ENCODE measurements at regions not wholly inside any gene's neighbourhood (a gene's known extent, or its start where the extent isn't known, plus 50 kb on each side); places are given as distances from the start of the nearest gene placed in this dataset.
"Not testable (repeated sequence)": the region's sequence is repeated elsewhere in the genome, so short reads cannot be mapped to it uniquely, and the experiment has no call there.

DNA sequence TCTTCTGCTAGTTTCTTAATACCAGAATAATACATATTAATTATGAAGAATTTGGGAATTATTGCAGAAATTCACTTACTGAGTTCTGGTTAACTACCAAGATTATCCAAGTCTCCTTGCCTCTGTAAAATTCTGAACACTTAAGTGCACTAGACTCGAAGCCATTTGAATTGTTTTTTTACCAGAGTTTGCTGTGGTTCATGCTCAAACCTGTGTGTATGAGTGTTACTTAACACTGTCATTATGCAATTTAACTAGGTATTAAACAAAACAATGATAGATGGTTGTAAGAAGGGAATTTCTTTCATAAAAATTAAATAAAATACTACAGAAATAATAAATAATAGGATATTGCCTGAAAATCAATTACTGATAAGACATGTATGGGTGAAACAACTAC, 145.6 kb upstream of the FAT4 start:
- intact Hi-C loops (cut with DNase I): no loop called here
- TF ChIP-seq, protein P1, sequence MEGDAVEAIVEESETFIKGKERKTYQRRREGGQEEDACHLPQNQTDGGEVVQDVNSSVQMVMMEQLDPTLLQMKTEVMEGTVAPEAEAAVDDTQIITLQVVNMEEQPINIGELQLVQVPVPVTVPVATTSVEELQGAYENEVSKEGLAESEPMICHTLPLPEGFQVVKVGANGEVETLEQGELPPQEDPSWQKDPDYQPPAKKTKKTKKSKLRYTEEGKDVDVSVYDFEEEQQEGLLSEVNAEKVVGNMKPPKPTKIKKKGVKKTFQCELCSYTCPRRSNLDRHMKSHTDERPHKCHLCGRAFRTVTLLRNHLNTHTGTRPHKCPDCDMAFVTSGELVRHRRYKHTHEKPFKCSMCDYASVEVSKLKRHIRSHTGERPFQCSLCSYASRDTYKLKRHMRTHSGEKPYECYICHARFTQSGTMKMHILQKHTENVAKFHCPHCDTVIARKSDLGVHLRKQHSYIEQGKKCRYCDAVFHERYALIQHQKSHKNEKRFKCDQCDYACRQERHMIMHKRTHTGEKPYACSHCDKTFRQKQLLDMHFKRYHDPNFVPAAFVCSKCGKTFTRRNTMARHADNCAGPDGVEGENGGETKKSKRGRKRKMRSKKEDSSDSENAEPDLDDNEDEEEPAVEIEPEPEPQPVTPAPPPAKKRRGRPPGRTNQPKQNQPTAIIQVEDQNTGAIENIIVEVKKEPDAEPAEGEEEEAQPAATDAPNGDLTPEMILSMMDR (IDR thresholded peaks at IDR 0.05): no peak
- no peak for TF ChIP-seq POLR2A (IDR thresholded peaks at IDR 0.05)
- Histone ChIP-seq H3K27ac (no peak overlapping the region), H3K36me3 (replicated peaks in 1 of 2) (no peaks in the 10 kb centered on the region), H3K9me3 (replicated peaks in 1 of 3) (no peaks in the 10 kb centered on the region), H3K4me3 (no peak overlapping the region), H3K27me3 (no peaks in the 10 kb centered on the region), H3K4me1 (replicated peaks in 1 of 2) (no peaks in the 10 kb centered on the region)
- DNase-seq: no peak
- 58 to 71% (median 66%) methylated on average over 1 of the region's 1 CpG for WGBS, 4 donors

DNA sequence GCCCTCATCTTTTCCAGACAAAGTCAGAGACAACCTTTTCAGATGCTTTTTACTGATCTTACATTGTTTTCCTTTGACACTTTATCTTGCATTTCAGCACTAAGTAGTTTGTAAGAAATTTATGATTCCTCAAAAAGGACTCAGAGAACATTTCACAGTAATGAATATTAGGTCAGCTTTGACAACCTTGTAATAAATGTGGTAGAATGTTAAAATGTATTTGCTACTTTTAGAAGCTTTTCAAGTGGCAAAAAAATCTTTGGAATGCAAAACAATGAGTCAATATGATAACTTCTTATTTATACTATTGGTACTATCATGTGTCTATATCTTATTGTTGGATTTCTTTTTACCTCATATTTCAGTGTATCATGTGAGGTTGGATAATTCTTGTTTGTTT, 146.2 kb upstream of the FAT4 start:
- Histone ChIP-seq H3K9me3 (replicated peaks in 1 of 3) (no peaks in the 10 kb centered on the region), H3K4me3 (no peak overlapping the region), H3K4me1 (replicated peaks in 1 of 2) (no peaks in the 10 kb centered on the region), H3K36me3 (replicated peaks in 1 of 2) (no peaks in the 10 kb centered on the region), H3K27ac (no peak overlapping the region), H3K27me3 (no peaks in the 10 kb centered on the region)
- intact Hi-C loops (cut with DNase I): no loop called here
- no peak for DNase-seq
- TF ChIP-seq, protein P1 (IDR thresholded peaks at IDR 0.05): no peak
- TF ChIP-seq POLR2A (IDR thresholded peaks at IDR 0.05): no peak

DNA sequence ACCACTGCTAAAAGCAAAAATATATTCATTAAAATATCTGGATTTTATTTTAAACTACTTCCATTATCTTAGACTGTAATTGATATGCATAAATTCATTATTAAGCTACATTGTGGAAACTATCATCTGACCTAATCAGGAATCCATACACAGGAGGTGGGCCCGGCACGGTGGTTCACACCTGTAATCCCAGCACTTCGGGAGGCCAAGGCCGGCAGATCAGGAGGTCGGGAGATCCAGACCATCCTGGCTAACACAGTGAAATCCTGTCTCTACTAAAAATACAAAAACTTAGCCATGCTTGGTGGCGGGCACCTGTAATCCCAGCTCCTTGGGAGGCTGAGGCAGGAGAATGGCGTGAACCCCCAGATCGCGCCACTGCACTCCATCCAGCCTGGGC, 148.7 kb upstream of the FAT4 start:
- H3K4me3 ChIP-seq; H3K36me3 ChIP-seq (replicated peaks in 1 of 2); DNase-seq; H3K27ac ChIP-seq; H3K9me3 ChIP-seq (replicated peaks in 1 of 3); intact Hi-C loops (cut with DNase I); H3K4me1 ChIP-seq (replicated peaks in 1 of 2); H3K27me3 ChIP-seq: not testable (repeated sequence)
- WGBS, 4 donors: 89 to 94% (median 91%) methylated on average over 7 to 9 of the region's 9 CpGs

DNA sequence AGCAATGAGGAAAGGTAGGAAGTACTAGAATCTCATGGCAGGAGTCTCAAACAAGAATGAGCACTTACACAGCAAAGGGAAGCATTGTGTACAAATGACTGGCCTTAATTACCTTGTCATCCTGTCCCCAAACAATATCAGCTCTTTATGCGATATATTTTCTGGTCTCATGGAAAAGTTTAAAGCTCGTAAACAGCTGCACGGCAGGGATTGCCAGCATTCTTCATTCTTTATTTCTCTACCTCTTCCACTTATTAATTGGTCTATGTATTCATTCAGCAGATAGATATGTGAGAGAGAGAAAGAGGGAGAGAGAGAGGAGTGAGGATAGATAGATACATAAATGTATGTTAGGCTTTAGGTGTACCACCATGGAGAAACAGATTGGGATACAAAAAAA, 155.8 kb upstream of the FAT4 start:
- Histone ChIP-seq H3K9me3 (replicated peaks in 1 of 3) (no peaks in the 10 kb centered on the region), H3K36me3 (replicated peaks in 1 of 2) (no peaks in the 10 kb centered on the region), H3K4me3 (no peak overlapping the region), H3K4me1 (replicated peaks in 1 of 2) (no peaks in the 10 kb centered on the region), H3K27ac (no peak overlapping the region), H3K27me3 (no peaks in the 10 kb centered on the region)
- TF ChIP-seq, protein P1 (IDR thresholded peaks at IDR 0.05): no peak
- no peak for TF ChIP-seq POLR2A (IDR thresholded peaks at IDR 0.05)
- 83 to 87% (median 85%) methylated on average over 3 of the region's 3 CpGs for WGBS, 4 donors
- intact Hi-C loops (cut with DNase I): no loop called here
- no peak for DNase-seq

DNA sequence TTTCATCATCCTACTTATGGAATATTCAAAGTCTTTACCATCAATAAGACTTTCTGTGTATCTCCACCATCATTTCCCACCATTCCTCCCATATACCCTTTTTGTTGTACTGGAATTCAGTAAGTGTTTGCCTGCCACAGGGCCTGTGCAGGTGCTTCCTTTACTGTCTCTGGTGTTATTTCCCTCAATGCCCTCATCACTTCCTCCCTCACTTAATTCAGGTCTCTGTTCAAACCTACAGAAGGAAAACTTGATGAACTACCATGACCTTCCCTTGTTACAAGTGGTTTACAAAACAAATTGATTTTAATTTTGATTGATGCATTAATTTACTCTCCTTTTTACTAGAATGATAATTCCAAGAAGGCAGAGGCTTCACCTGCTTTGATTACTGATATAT, 159.5 kb upstream of the FAT4 start:
- H3K27me3 ChIP-seq: no peaks in the 10 kb centered on the region
- H3K36me3 ChIP-seq (replicated peaks in 1 of 2): no peaks in the 10 kb centered on the region
- H3K4me3 ChIP-seq: no peak overlapping the region
- no peak for DNase-seq
- H3K9me3 ChIP-seq (replicated peaks in 1 of 3): no peaks in the 10 kb centered on the region
- intact Hi-C loops (cut with DNase I): no loop called here
- no peaks in the 10 kb centered on the region for H3K4me1 ChIP-seq (replicated peaks in 1 of 2)
- H3K27ac ChIP-seq: no peak overlapping the region
- TF ChIP-seq, protein P1 (IDR thresholded peaks at IDR 0.05): no peak
- TF ChIP-seq POLR2A (IDR thresholded peaks at IDR 0.05): no peak

Data from adrenal gland (tissue), 9 donors.